ENCODE measurements at regions not wholly inside any gene's neighbourhood (a gene's known extent, or its start where the extent isn't known, plus 50 kb on each side); places are given as distances from the start of the nearest gene placed in this dataset.

DNA sequence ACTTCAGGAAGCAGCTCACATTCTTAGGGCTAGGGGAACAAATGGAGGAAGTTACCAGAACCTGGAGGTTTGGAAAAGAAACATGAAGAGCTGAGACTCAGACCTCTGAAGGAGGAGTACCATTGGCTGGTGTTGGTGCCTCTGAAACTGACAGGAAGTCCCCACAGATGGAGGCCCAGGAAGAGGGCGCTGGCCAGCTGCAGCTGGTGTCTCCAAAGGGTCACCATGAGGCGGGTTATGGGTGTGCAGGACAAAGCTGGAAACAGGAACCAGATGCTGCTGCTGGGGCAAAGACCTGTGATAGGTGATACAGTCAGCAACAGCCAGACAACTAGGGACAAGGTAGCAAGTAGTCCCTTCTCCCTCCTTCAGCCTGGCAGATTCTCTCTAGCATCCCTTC is 136.5 kb upstream of the SERPINE2 start:
- TF ChIP-seq, protein P1, sequence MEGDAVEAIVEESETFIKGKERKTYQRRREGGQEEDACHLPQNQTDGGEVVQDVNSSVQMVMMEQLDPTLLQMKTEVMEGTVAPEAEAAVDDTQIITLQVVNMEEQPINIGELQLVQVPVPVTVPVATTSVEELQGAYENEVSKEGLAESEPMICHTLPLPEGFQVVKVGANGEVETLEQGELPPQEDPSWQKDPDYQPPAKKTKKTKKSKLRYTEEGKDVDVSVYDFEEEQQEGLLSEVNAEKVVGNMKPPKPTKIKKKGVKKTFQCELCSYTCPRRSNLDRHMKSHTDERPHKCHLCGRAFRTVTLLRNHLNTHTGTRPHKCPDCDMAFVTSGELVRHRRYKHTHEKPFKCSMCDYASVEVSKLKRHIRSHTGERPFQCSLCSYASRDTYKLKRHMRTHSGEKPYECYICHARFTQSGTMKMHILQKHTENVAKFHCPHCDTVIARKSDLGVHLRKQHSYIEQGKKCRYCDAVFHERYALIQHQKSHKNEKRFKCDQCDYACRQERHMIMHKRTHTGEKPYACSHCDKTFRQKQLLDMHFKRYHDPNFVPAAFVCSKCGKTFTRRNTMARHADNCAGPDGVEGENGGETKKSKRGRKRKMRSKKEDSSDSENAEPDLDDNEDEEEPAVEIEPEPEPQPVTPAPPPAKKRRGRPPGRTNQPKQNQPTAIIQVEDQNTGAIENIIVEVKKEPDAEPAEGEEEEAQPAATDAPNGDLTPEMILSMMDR (IDR thresholded peaks at IDR 0.05; ENCODE audit: partially characterized antibody, unreplicated experiment): no peak
- no peak for DNase-seq
- Mint-ChIP-seq H3K27ac (ENCODE audit: unreplicated experiment) (no peak overlapping the region), H3K36me3 (ENCODE audit: unreplicated experiment) (no peaks in the 10 kb centered on the region), H3K9me3 (ENCODE audit: unreplicated experiment) (peaks cover 3% of the 10 kb centered on the region), H3K4me1 (ENCODE audit: low read depth, unreplicated experiment) (no peaks in the 10 kb centered on the region), H3K27me3 (ENCODE audit: unreplicated experiment) (no peaks in the 10 kb centered on the region), H3K4me3 (ENCODE audit: unreplicated experiment) (no peak overlapping the region)

DNA sequence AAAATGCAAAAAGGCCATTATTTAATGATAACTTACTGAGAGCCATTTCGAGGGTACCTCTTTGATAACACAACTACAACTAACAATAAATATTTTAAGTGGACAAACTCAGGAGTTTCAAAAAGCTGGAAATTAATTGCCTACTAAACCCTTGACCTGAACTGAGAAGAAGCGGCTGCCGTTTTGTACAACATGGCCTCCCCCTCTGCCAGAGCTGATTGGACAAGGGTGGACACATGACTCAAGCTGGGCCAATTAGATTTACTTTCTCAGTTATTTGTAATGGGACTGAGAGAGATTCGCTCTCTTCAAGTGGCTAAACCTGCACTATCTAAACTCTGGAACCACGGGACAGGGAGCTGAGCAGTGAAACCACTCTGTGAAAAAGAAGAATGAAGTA is 135.9 kb upstream of the SERPINE2 start:
- H3K27me3 Mint-ChIP-seq (ENCODE audit: unreplicated experiment): no peaks in the 10 kb centered on the region
- no peak overlapping the region for H3K4me3 Mint-ChIP-seq (ENCODE audit: unreplicated experiment)
- H3K27ac Mint-ChIP-seq (ENCODE audit: unreplicated experiment): no peak overlapping the region
- no peak for DNase-seq
- H3K4me1 Mint-ChIP-seq (ENCODE audit: low read depth, unreplicated experiment): no peaks in the 10 kb centered on the region
- peaks cover 3% of the 10 kb centered on the region for H3K9me3 Mint-ChIP-seq (ENCODE audit: unreplicated experiment)
- TF ChIP-seq, protein P1 (IDR thresholded peaks at IDR 0.05; ENCODE audit: partially characterized antibody, unreplicated experiment): no peak
- H3K36me3 Mint-ChIP-seq (ENCODE audit: unreplicated experiment): no peaks in the 10 kb centered on the region

DNA sequence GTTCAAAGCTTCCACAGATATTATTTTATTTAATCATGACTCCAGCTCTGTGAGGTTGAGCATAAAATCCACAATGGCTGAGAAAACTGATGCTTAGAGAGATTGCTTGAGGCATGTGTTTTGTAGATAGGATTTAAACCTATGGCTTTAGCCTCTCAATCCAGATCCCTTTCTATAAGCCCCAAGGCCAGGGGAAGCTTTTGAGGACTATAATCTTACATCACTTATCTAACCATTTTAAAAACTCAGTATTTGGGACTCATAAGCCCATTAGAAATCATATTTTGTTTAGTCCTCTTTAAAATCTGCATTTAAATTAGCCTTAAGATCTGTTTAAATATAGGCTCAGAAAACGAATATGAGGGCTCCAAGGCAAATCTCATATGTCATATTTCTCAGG is 135.4 kb upstream of the SERPINE2 start:
- no peak for DNase-seq
- no peak overlapping the region for H3K4me3 Mint-ChIP-seq (ENCODE audit: unreplicated experiment)
- H3K4me1 Mint-ChIP-seq (ENCODE audit: low read depth, unreplicated experiment): no peaks in the 10 kb centered on the region
- no peaks in the 10 kb centered on the region for H3K36me3 Mint-ChIP-seq (ENCODE audit: unreplicated experiment)
- H3K9me3 Mint-ChIP-seq (ENCODE audit: unreplicated experiment): peaks cover 3% of the 10 kb centered on the region
- TF ChIP-seq, protein P1 (IDR thresholded peaks at IDR 0.05; ENCODE audit: partially characterized antibody, unreplicated experiment): no peak
- H3K27me3 Mint-ChIP-seq (ENCODE audit: unreplicated experiment): no peaks in the 10 kb centered on the region
- no peak overlapping the region for H3K27ac Mint-ChIP-seq (ENCODE audit: unreplicated experiment)

DNA sequence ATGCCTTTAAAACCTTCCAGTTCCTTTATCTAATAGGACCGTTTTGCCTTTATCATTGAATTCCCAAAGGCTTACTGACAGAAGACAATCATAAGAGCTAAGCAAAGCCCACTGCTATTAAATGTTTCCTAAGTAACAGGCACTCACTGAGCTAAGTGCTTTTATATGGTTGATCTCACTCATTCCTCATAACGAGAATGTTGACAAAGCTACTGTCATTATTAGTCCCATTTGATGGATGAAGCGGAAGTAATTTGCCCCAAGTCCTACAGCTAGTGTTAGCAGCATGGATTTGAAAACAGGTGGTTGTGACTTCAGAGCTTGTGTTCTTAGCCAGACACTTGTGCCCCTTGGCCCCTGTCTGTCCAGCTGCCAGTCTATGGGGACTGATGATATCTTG is 134.8 kb upstream of the SERPINE2 start:
- H3K27ac Mint-ChIP-seq (ENCODE audit: unreplicated experiment): no peak overlapping the region
- peaks cover 3% of the 10 kb centered on the region for H3K9me3 Mint-ChIP-seq (ENCODE audit: unreplicated experiment)
- no peak for DNase-seq

DNA sequence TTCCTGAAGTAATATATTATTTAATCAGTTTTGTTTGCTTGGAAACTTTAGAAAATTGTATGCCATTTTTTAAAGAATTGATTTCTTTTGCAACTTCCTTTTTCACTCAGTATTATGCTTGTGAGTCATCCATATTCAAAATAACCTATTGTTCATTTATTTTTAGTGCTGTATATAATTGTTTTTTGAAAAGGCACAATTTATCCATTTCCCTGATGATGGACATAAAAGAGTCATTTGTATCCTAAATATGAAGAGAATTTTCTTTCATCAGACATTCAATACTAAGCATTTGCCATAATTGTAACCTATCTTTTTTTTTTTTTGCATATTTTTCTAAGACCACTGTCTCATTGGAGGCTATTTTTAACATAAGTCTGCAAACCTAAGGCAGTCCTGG is 134.1 kb upstream of the SERPINE2 start:
- H3K4me3 Mint-ChIP-seq (ENCODE audit: unreplicated experiment): no peak overlapping the region
- no peaks in the 10 kb centered on the region for H3K27me3 Mint-ChIP-seq (ENCODE audit: unreplicated experiment)
- no peak overlapping the region for H3K27ac Mint-ChIP-seq (ENCODE audit: unreplicated experiment)
- TF ChIP-seq, protein P1 (IDR thresholded peaks at IDR 0.05; ENCODE audit: partially characterized antibody, unreplicated experiment): no peak
- H3K36me3 Mint-ChIP-seq (ENCODE audit: unreplicated experiment): no peaks in the 10 kb centered on the region
- H3K9me3 Mint-ChIP-seq (ENCODE audit: unreplicated experiment): peaks cover 3% of the 10 kb centered on the region
- DNase-seq: no peak
- no peaks in the 10 kb centered on the region for H3K4me1 Mint-ChIP-seq (ENCODE audit: low read depth, unreplicated experiment)

More for the DNA sequence above, 134.8 kb upstream of the SERPINE2 start:
- H3K27me3 Mint-ChIP-seq (ENCODE audit: unreplicated experiment): no peaks in the 10 kb centered on the region
- H3K36me3 Mint-ChIP-seq (ENCODE audit: unreplicated experiment): no peaks in the 10 kb centered on the region
- no peak overlapping the region for H3K4me3 Mint-ChIP-seq (ENCODE audit: unreplicated experiment)
- H3K4me1 Mint-ChIP-seq (ENCODE audit: low read depth, unreplicated experiment): no peaks in the 10 kb centered on the region
- TF ChIP-seq, protein P1 (IDR thresholded peaks at IDR 0.05; ENCODE audit: partially characterized antibody, unreplicated experiment): no peak

Data from glutamatergic neuron (in vitro differentiated cells).